B cell (primary cell): ENCODE measurements at regions not wholly inside any gene's neighbourhood (a gene's known extent, or its start where the extent isn't known, plus 50 kb on each side); places are given as distances from the start of the nearest gene placed in this dataset.

Experiments used
- ATAC-seq: fragments of 200-7000 bp; cut with Tn5 transposase; one replicate; pipeline ENCODE4 v1.10.0; 2021; ENCODE audit warnings: low read depth, mild to moderate bottlenecking, moderate number of reproducible peaks, moderate library complexity
- CTCF ChIA-PET: fragments of 350-600 bp; sonication (Branson Sonifier 250); formaldehyde crosslinking; loops from one replicate; lab custom pipeline; 2021; ENCODE audit warnings: antibody characterized with exemption, inconsistent platforms; lab: Charles Lee
- POLR2A ChIA-PET: fragments of 350-600 bp; sonication (Branson Sonifier 250); formaldehyde crosslinking; loops from one replicate; lab custom pipeline; 2021; ENCODE audit warnings: antibody characterized with exemption; lab: Charles Lee
- DNase-seq: peaks from one replicate; pipeline ENCODE4 v3.0.0; 2013
- H2AFZ ChIP-seq: 2 replicates; pipeline ENCODE4 v1.6.1; 2012; ENCODE audit warnings: mild to moderate bottlenecking, low read depth, low read length; ENCODE audit not compliant: insufficient read depth, poor library complexity, severe bottlenecking
- H3K27ac ChIP-seq, 2 donors: 1 replicate in 1 of 2; 2 replicates in 1 of 2; pipeline ENCODE4 v1.5.1; 2012 to 2013; ENCODE audit warnings: low read length in 2 of 2, mild to moderate bottlenecking in 2 of 2, moderate library complexity in 1 of 2
- H3K27me3 ChIP-seq, 4 experiments: fragments of 200-600 bp in 1 of 4; sonication (generic) in 1 of 4; replicated peaks in 1 of 4; 1 replicate in 2 of 4; 2 replicates in 2 of 4; pipeline versions ENCODE4 v1.6.1 to v1.7.0; 2013 to 2016; ENCODE audit warnings: low read length in 3 of 4, mild to moderate bottlenecking in 2 of 4, mixed read lengths in 1 of 4, moderate library complexity in 1 of 4; ENCODE audit not compliant: insufficient read depth in 4 of 4, control insufficient read depth in 3 of 4; ENCODE audit errors: control extremely low read depth in 1 of 4
- H3K36me3 ChIP-seq, 2 experiments: replicated peaks in 1 of 2; 1 replicate in 1 of 2; 2 replicates in 1 of 2; pipeline versions ENCODE4 v1.6.1 to v1.7.1; 2013; ENCODE audit warnings: low read length in 1 of 2; ENCODE audit not compliant: insufficient read depth in 2 of 2, control insufficient read depth in 1 of 2; ENCODE audit errors: control extremely low read depth in 1 of 2, extremely low read depth in 1 of 2
- H3K4me1 ChIP-seq, 2 donors: fragments of 200-600 bp in 1 of 2; sonication (generic) in 1 of 2; 1 replicate in 1 of 2; 2 replicates in 1 of 2; pipeline versions ENCODE4 v1.5.1 to v1.6.1; 2013 to 2017; ENCODE audit warnings: low read length in 2 of 2; ENCODE audit not compliant: control insufficient read depth in 2 of 2, insufficient read depth in 2 of 2
- H3K4me2 ChIP-seq: replicated peaks from 2 replicates; pipeline ENCODE3; 2012; ENCODE audit warnings: mild to moderate bottlenecking, low read depth, low read length; ENCODE audit not compliant: poor library complexity, severe bottlenecking
- H3K4me3 ChIP-seq, 5 experiments: fragments of 200-600 bp in 1 of 5; sonication (generic) in 1 of 5; 1 replicate in 3 of 5; 2 replicates in 2 of 5; pipeline versions ENCODE4 v1.5.1 to v1.7.0; 2011 to 2016; ENCODE audit warnings: low read length in 4 of 5, mild to moderate bottlenecking in 4 of 5, low read depth in 2 of 5, control low read depth in 1 of 5, moderate library complexity in 1 of 5; ENCODE audit not compliant: insufficient read depth in 1 of 5; ENCODE audit errors: control extremely low read depth in 1 of 5, extremely low read depth in 1 of 5
- H3K79me2 ChIP-seq: fragments of 200-600 bp; sonication (generic); one replicate; pipeline ENCODE4 v1.6.0; 2016; ENCODE audit warnings: low read length; ENCODE audit not compliant: control insufficient read depth, insufficient read depth
- H3K9ac ChIP-seq: fragments of 200-600 bp; sonication (generic); 2 replicates; pipeline ENCODE4 v1.6.1; 2017; ENCODE audit warnings: mild to moderate bottlenecking, low read length, moderate library complexity
- H3K9me3 ChIP-seq, 3 donors: one replicate each; pipeline versions ENCODE4 v1.6.1 to v1.7.1; 2013; ENCODE audit warnings: low read length in 2 of 3; ENCODE audit not compliant: control insufficient read depth in 2 of 3, insufficient read depth in 1 of 3; ENCODE audit errors: control extremely low read depth in 1 of 3
- H4K20me1 ChIP-seq: 2 replicates; pipeline ENCODE4 v1.6.0; 2012; ENCODE audit warnings: mild to moderate bottlenecking, low read length; ENCODE audit not compliant: insufficient read depth, control insufficient read depth, poor library complexity, severe bottlenecking
- H3K27ac Mint-ChIP-seq: one replicate; pipeline ENCODE4 v1.8.0; 2021; ENCODE audit warnings: mixed read lengths
- H3K27me3 Mint-ChIP-seq: one replicate; pipeline ENCODE4 v1.8.0; 2021; ENCODE audit warnings: mixed read lengths
- H3K4me1 Mint-ChIP-seq: one replicate; pipeline ENCODE4 v1.8.0; 2021; ENCODE audit warnings: mixed read lengths
- H3K4me3 Mint-ChIP-seq: one replicate; pipeline ENCODE4 v1.8.0; 2021; ENCODE audit warnings: mixed read lengths
- H3K9me3 Mint-ChIP-seq: one replicate; pipeline ENCODE4 v1.8.0; 2022; ENCODE audit warnings: mixed read lengths; ENCODE audit not compliant: insufficient read depth
- EZH2 ChIP-seq: IDR thresholded peaks from 2 replicates; pipeline ENCODE4 v1.6.1; 2012; ENCODE audit warnings: borderline replicate concordance, low read depth, mild to moderate bottlenecking, moderate library complexity, low read length; ENCODE audit not compliant: insufficient read depth, poor library complexity, severe bottlenecking
- WGBS: methylation state at CpG from one replicate; pipeline ENCODE4 v1.1.5; 2013; ENCODE audit warnings: missing lambda C conversion rate; ENCODE audit not compliant: insufficient coverage; 5-methylcytosine and 5-hydroxymethylcytosine counted together
- intact Hi-C: fragments of 100-400 bp; cut with micrococcal nuclease; formaldehyde crosslinking; loops from one replicate; pipeline ENCODE4 v1.10.0; 2022
- TF ChIP-seq, protein P1 (sequence below): fragments of 200-600 bp; IDR thresholded peaks from one replicate; pipeline ENCODE4 v1.8.0; 2022; ENCODE audit warnings: antibody characterized with exemption, mild to moderate bottlenecking

DNA sequence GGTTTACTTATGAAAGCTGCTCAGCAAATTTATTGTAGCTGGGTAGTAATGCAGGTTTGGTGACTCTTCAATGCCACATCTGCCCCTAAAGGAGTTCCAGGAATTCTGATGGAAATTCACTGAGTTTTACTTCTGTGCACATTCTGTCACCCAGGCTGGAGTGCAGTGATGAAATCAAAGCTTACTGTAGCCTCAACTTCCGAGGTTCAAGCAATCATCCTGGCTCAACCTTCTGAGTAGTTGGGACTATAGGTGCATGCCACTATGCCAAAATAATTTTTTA, 150.6 kb upstream of the RUNX1 start:
- Histone ChIP-seq H3K4me1 (peaks cover 3 to 4% of the 10 kb centered on the region in 2 donors), H3K9ac (no peak overlapping the region), H2AFZ (no peak overlapping the region), H3K4me2 (no peak overlapping the region), H3K9me3 (no peaks in the 10 kb centered on the region), H3K27ac (no peak overlapping the region), H4K20me1 (no peaks in the 10 kb centered on the region), H3K4me3 (no peak overlapping the region), H3K79me2 (no peaks in the 10 kb centered on the region), H3K27me3 (no peaks in the 10 kb centered on the region), H3K36me3 (no peaks in the 10 kb centered on the region)
- 100% methylated on average over 1 of the region's 1 CpG for WGBS
- Mint-ChIP-seq H3K27ac (no peak overlapping the region), H3K27me3 (no peaks in the 10 kb centered on the region), H3K4me3 (no peak overlapping the region), H3K4me1 (peaks cover 2% of the 10 kb centered on the region), H3K9me3 (peaks cover 4% of the 10 kb centered on the region)
- ChIA-PET CTCF (interaction anchor here (1.3 kb wide), 1 partner anchor 9 kb away, joined by 5 read pairs; no protein-coding TSS in a partner anchor), POLR2A (no interaction called here)
- ATAC-seq = no peak
- intact Hi-C loops = loop anchor here (5.0 kb wide), 1 partner anchor 152 kb away; the partner anchor contains the start of gene RUNX1
- DNase-seq = no peak
- TF ChIP-seq, protein P1, sequence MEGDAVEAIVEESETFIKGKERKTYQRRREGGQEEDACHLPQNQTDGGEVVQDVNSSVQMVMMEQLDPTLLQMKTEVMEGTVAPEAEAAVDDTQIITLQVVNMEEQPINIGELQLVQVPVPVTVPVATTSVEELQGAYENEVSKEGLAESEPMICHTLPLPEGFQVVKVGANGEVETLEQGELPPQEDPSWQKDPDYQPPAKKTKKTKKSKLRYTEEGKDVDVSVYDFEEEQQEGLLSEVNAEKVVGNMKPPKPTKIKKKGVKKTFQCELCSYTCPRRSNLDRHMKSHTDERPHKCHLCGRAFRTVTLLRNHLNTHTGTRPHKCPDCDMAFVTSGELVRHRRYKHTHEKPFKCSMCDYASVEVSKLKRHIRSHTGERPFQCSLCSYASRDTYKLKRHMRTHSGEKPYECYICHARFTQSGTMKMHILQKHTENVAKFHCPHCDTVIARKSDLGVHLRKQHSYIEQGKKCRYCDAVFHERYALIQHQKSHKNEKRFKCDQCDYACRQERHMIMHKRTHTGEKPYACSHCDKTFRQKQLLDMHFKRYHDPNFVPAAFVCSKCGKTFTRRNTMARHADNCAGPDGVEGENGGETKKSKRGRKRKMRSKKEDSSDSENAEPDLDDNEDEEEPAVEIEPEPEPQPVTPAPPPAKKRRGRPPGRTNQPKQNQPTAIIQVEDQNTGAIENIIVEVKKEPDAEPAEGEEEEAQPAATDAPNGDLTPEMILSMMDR = no peak
- TF ChIP-seq EZH2 = no peak

DNA sequence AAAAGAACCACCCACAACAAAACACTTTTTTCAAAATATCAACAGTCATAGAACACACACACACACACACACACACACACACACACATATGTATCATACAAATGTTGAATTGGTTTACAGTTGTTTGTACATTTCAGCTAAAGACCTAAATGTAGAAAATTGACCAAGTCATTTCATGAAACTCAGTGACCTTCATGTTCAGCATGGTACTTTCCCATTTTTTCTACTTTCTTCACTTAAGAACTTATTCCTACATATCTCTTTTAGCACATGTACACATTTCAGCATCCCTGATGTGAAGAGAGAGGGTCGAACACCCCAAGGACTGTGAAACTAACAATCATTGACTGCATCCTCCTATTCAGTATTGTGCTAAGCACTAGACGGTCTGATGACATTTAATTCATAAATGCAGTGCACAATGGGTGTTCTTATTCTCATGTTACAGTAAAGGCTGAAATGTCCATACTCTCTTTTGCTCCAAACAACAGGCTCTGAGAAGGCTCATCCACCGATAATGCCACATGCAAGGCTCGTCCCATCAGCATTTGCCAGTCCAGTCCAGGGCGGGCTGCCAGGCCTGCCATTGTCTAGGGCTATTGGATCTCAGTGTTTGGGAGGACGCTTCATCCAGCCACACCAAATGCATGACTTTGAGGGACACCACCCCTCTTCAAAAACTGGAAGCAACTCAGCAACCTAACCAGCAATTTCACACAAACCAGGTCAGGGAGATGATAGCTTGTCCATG, 150.1 kb upstream of the RUNX1 start:
- POLR2A ChIA-PET = no interaction called here
- peaks cover 0 to 4% (median 0%) of the 10 kb centered on the region in 3 donors for H3K9me3 ChIP-seq
- H3K4me3 Mint-ChIP-seq = no peak overlapping the region
- WGBS = no CpG with 5 or more reads among the region's 6 CpGs
- H3K27me3 ChIP-seq = no peaks in the 10 kb centered on the region
- no peaks in the 10 kb centered on the region for H3K79me2 ChIP-seq
- no peaks in the 10 kb centered on the region for H3K36me3 ChIP-seq
- no peak overlapping the region for H3K4me2 ChIP-seq
- no peaks in the 10 kb centered on the region for H3K4me1 Mint-ChIP-seq
- no peaks in the 10 kb centered on the region for H3K27me3 Mint-ChIP-seq
- CTCF ChIA-PET = no interaction called here
- ATAC-seq (no peak), DNase-seq (no peak)
- no peak overlapping the region for H3K27ac Mint-ChIP-seq
- intact Hi-C loops = no loop called here
- no peak overlapping the region for H3K27ac ChIP-seq
- no peaks in the 10 kb centered on the region for H4K20me1 ChIP-seq
- no peak overlapping the region for H2AFZ ChIP-seq
- H3K9me3 Mint-ChIP-seq = peaks cover 4% of the 10 kb centered on the region
- TF ChIP-seq, protein P1 = no peak
- TF ChIP-seq EZH2 = no peak
- H3K4me3 ChIP-seq = no peak overlapping the region
- no peak overlapping the region for H3K9ac ChIP-seq
- H3K4me1 ChIP-seq = no peaks in the 10 kb centered on the region
